Stimulated activated CD4-positive, alpha-beta T cell treated with anti-CD3 and anti-CD28 coated beads, Interleukin-12 subunit alpha, Interleukin-12 subunit beta, amount 100 ng/mL, for 24 hours (primary cell): ENCODE measurements at regions not wholly inside any gene's neighbourhood (a gene's known extent, or its start where the extent isn't known, plus 50 kb on each side); places are given as distances from the start of the nearest gene placed in this dataset.
"Not testable (repeated sequence)": the region's sequence is repeated elsewhere in the genome, so short reads cannot be mapped to it uniquely, and the experiment has no call there.

Experiments used
- DNase-seq, 2 experiments: peaks; one replicate each; pipeline ENCODE4 v3.0.0-alpha.2; 2020; ENCODE audit warnings: low read depth in 2 of 2

GRCh38 chr5:124963236-124963919 is 216.9 kb upstream of the ZNF608 start:
- DNase-seq, result no peak

DNA sequence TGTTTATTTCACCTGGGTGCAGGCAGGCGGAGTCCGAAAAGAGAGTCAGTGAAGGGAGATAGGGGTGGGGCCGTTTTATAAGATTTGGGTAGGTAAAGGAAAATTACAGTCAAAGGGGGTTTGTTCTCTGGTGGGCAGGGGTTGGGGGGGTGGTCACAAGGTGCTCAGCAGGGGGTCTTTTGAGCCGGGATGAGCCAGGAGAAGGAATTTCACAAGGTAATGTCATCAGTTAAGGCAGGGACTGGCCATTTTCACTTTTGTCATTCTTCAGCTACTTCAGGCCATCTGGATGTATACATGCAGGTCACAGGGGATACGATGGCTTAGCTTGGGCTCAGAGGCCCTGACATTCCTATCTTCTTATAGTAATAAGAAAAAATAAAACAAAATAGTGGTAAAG is 220.3 kb upstream of the ZNF608 start:
- not testable (repeated sequence) for DNase-seq

- not testable (repeated sequence) for DNase-seq
Measured at GRCh38 chr5:124970381-124970780, 223.9 kb upstream of the ZNF608 start.

- no peak for DNase-seq
Measured at GRCh38 chr5:124972703-124973102, 226.3 kb upstream of the ZNF608 start.

DNA sequence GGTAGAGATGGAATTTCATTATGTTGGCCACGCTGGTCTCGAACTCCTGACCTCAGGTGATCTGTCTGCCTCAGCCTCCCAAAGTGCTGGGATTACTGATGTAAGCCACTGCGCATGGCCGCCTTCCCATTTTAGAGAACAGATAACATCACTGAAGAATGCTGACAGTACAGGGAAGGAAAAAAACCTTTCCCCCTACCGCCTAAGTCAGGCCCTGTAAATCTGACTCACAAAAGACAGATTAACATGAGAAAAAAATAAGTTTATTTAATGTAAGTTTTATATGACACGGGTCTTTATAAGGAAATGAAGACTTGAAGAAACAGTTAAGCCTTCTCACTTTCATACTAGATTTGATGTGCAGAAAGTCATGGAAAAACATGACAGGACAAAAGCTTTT is 227.2 kb upstream of the ZNF608 start:
- DNase-seq, result no peak

DNA sequence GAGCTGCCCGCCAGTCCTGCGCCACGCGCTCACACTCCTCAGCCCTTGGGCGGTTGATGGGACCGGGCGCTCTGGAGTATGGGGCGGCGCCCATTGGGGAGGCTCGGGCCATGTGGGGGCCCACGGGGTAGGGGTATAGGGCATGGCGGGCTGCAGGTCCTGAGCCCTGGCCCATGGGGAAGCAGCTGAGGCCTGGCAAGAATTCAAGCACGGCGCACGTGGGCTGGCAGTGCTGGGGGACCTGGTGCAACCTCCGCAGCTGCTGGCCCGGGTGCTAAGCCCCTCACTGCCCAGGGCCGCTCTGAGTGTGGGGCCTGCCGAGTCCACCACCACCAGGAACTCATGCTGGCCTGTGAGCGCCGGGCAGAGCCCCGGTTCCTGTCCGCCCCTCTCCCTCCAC is 229.6 kb upstream of the ZNF608 start:
- DNase-seq, result no peak

GRCh38 chr5:124979251-124979650 is 232.8 kb upstream of the ZNF608 start:
- no peak for DNase-seq

DNA sequence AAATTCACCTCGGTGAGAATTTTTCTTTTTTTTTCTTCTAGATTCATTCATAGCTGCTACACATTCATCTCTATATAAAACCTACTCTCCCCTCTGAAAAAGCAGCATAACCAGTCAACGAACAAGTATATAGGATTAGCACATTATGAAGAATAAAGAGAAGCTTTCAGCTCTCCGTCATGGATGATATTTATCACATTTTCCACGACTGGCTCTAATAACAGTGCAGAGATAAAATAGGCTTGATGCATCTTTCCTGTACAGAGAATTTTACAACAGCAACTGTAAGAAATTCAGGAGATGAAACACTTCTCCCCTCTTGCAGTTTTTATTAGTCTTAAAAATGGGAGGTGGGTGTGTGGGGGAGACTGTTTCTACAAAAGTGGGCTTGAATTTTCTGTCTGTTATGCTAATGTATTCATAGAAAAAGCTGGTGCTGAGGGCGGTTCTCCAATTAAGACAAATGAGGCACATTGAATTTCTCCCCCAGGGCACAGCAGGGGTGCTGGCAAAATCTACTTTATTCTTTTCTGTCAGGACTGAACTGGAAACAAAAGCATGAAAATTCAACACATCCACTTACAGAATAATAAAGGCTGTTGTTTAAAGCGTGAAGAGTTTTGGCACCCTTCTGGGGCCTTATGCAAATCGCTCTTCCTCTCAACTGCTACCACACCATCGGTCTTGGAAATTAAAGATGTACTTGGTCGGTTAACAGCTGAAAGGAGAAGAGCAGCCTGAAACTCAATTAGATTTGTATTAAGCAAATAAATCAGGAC is 233.9 kb upstream of the ZNF608 start:
- DNase-seq, result no peak

GRCh38 chr5:124981901-124982300 is 235.5 kb upstream of the ZNF608 start:
- no peak for DNase-seq

GRCh38 chr5:124986170-124986569 is 239.7 kb upstream of the ZNF608 start:
- DNase-seq, result no peak

DNA sequence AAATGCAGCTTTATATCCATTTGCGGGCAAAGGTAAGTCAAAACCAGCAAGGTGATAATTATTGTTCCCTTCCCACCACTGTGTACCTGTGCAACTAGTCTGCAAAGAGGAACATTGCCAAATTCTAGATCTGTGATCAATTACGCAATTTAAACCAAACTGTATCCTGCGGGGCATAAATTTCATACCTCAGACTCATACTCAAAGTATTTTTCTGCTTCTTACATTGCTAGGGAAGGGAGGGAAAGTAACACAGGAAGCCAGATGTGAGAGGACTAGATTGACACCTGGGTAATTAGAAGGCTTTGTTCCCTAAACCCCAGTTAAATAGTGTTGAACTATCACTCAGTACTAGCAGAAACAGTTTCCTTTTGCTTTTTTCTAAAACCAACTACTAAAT is 240.2 kb upstream of the ZNF608 start:
- DNase-seq, result no peak

GRCh38 chr5:124987786-124988185 is 241.3 kb upstream of the ZNF608 start:
- not testable (repeated sequence) for DNase-seq

GRCh38 chr5:124990723-124991122 is 244.3 kb upstream of the ZNF608 start:
- no peak for DNase-seq

- DNase-seq, result no peak
Measured at GRCh38 chr5:124995421-124995820, 249.0 kb upstream of the ZNF608 start.

DNA sequence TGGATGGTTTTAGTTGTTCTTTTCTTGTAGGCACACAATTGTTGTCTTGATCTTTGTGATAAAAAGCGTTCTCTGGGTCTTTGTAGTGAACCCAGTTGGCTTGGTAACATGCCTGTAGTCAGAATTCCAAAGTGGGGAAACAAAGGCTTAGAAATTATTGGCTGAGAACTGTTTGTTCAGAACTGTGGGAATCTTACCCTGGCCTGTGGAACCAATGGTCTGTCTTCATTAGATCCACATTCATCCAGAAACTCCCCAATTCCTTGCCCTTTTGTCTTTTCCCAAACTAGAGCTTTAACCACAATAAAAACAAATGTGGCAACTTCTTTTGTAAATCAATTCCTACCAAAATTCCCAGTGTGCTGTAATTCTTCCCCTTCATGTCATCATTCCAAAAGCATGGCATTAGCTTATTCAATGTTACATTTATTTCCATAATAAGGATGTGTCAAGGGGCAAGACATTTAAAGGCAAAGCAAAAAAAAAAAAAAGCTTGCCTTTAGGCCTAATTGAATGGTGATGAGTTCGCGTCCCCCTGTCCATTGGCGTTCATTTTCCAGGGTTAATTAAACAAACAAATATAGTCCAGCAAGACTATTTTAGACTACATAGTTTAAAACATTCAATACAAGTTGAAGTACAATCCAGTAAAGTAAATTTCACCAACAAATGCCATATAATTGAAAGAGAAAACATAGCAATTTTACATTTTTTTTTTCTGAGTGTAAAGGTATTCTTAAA is 249.8 kb upstream of the ZNF608 start:
- DNase-seq, result no peak

- no peak for DNase-seq
Measured at GRCh38 chr5:124996764-124997077, 250.3 kb upstream of the ZNF608 start.

- DNase-seq, result no peak
Measured at GRCh38 chr5:124997186-124997893, 250.9 kb upstream of the ZNF608 start.

DNA sequence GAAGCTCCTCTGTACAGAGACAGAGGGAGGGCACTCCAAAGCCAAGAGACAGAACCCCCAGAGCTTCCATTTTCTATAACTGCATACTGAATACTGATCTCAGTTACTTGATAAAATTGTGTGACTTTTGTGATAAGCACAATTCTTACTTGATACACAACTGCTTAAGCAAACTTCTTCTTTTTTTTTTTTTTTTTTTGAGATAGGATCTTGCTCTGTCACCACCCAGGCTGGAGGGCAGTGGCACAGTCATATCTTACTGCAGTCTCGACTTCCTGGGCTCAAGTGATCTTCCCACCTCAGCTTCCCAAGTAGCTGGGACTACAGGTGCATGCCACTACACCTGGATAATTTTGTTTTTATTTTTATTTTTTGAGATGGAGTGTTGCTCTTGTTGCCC is 252.1 kb upstream of the ZNF608 start:
- DNase-seq, result no peak

GRCh38 chr5:125002727-125003598 is 256.5 kb upstream of the ZNF608 start:
- no peak for DNase-seq

DNA sequence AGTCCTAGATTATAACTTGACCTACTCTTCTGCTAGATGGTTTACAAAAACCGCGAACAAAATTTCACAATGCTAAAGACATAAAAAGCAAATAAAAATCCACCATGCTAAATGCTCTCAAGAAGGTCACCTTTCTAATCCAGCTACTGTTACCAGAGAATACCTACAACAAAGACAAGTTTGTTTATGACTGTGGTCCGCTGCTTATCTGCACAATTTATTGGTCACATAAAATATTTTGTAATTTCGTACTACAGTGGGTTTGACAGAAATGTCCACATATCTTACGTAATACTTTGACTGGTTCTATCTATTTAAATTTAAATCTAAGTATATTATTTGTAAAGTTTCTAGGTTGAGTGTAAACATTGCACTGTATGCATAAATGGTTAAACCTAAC is 257.6 kb upstream of the ZNF608 start:
- DNase-seq, result no peak

DNA sequence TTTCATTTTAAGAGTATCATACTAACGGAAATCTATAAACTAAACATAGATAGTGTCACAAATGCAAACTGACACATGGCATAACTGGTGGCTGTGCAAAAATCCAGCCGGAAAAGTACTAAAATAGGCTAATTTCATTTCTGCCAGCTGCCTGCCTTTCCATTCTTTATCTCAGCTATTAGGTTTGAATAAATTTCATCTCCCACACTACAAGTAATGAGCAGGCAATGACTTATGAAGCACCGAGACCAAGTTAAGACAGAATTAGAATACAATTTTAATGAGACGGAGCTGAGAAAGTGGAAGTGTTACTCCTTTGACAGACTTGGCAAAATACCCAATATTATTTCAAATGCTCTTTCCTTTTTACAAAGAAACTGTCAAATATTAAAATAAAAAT is 258.8 kb upstream of the ZNF608 start:
- no peak for DNase-seq
